OCI-LY3 (cell line): ENCODE measurements at regions not wholly inside any gene's neighbourhood (a gene's known extent, or its start where the extent isn't known, plus 50 kb on each side); places are given as distances from the start of the nearest gene placed in this dataset.

ENCODE experiments used
- EZH2phosphoT487 ChIP-seq: fragments of 200-600 bp; shearing (Covaris generic); IDR thresholded peaks from 2 replicates; pipeline ENCODE4 v1.6.1; 2018; ENCODE audit warnings: antibody characterized with exemption, mixed run types, low read depth
- TF ChIP-seq, protein P1 (sequence below): fragments of 200-600, 300-600 bp; sonication (generic); IDR thresholded peaks from 2 replicates; pipeline ENCODE4 v1.5.1; 2014; ENCODE audit warnings: antibody characterized with exemption, low read length, low read depth

- TF ChIP-seq, protein P1, sequence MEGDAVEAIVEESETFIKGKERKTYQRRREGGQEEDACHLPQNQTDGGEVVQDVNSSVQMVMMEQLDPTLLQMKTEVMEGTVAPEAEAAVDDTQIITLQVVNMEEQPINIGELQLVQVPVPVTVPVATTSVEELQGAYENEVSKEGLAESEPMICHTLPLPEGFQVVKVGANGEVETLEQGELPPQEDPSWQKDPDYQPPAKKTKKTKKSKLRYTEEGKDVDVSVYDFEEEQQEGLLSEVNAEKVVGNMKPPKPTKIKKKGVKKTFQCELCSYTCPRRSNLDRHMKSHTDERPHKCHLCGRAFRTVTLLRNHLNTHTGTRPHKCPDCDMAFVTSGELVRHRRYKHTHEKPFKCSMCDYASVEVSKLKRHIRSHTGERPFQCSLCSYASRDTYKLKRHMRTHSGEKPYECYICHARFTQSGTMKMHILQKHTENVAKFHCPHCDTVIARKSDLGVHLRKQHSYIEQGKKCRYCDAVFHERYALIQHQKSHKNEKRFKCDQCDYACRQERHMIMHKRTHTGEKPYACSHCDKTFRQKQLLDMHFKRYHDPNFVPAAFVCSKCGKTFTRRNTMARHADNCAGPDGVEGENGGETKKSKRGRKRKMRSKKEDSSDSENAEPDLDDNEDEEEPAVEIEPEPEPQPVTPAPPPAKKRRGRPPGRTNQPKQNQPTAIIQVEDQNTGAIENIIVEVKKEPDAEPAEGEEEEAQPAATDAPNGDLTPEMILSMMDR: no peak
- no peak for TF ChIP-seq EZH2phosphoT487
Measured at GRCh38 chr16:17543073-17543472, 72.3 kb upstream of the XYLT1 start.
